ENCODE measurements at regions not wholly inside any gene's neighbourhood (a gene's known extent, or its start where the extent isn't known, plus 50 kb on each side); places are given as distances from the start of the nearest gene placed in this dataset.

DNA sequence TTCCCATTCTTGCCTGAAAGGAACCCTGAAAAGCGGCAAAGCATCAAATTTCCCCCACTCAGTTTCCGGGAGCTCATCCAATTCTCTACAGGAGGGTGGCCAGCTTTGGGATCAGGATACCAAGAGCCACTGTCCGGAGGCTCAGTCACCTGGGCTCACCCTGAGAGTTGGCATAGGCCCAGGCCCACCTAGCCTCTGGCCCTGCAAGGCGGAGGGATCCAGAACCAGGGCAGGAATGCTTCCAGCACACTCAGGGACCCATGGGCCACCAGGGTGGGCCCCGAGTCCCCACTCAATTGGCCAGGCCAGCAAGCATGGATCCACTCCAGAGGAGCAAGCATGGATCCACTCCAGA is 432.9 kb upstream of the MYT1L start:
- no peak for DNase-seq (ENCODE audit: low read depth, low spot score)
- Mint-ChIP-seq H3K9me3 (no peaks in the 10 kb centered on the region), H3K27me3 (ENCODE audit: low read depth) (no peaks in the 10 kb centered on the region), H3K36me3 (ENCODE audit: low read depth) (no peaks in the 10 kb centered on the region), H3K4me3 (no peak overlapping the region), H3K4me1 (no peaks in the 10 kb centered on the region), H3K27ac (ENCODE audit: unreplicated experiment) (peak overlapping the region; percentile 50)
- TF ChIP-seq, protein P1, sequence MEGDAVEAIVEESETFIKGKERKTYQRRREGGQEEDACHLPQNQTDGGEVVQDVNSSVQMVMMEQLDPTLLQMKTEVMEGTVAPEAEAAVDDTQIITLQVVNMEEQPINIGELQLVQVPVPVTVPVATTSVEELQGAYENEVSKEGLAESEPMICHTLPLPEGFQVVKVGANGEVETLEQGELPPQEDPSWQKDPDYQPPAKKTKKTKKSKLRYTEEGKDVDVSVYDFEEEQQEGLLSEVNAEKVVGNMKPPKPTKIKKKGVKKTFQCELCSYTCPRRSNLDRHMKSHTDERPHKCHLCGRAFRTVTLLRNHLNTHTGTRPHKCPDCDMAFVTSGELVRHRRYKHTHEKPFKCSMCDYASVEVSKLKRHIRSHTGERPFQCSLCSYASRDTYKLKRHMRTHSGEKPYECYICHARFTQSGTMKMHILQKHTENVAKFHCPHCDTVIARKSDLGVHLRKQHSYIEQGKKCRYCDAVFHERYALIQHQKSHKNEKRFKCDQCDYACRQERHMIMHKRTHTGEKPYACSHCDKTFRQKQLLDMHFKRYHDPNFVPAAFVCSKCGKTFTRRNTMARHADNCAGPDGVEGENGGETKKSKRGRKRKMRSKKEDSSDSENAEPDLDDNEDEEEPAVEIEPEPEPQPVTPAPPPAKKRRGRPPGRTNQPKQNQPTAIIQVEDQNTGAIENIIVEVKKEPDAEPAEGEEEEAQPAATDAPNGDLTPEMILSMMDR (conservative IDR thresholded peaks at IDR 0.05), result no peak

DNA sequence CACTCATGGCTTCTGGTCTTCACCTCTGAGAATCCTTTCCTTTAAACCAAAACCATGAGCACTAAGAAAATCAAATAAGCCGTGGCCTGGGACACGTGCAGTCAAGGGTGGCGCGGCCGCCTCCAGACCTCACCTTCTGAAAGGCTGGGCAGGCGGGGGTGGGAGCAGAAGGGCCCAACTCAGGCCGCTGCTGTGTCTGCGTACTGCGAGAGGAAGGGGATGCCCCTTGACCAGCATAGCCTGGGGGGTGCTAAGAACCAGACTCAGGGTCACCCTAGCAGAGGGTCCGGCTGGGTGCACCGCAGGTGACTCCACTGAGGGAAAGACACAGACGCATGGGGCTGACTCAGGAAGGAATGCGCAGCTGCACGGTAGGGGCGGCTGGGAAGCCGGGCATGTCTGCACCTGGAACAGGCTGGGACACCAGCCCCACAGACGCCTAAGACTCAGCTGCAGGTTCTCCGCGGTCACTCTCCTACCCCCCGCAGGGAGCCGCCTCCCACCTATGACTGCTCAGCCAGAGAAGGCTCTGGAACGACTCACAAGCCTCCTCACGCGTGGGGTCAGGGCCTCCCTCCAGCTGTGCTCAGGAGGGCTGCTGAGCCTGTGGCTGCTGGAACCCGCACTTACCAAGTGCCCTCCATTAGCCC is 432.4 kb upstream of the MYT1L start:
- no peaks in the 10 kb centered on the region for H3K9me3 Mint-ChIP-seq
- H3K27me3 Mint-ChIP-seq (ENCODE audit: low read depth), result no peaks in the 10 kb centered on the region
- no peaks in the 10 kb centered on the region for H3K4me1 Mint-ChIP-seq
- DNase-seq (ENCODE audit: low read depth, low spot score), result no peak
- TF ChIP-seq, protein P1 (conservative IDR thresholded peaks at IDR 0.05), result no peak
- H3K27ac Mint-ChIP-seq (ENCODE audit: unreplicated experiment), result peak overlapping the region; percentile 50
- H3K36me3 Mint-ChIP-seq (ENCODE audit: low read depth), result no peaks in the 10 kb centered on the region
- H3K4me3 Mint-ChIP-seq, result no peak overlapping the region

DNA sequence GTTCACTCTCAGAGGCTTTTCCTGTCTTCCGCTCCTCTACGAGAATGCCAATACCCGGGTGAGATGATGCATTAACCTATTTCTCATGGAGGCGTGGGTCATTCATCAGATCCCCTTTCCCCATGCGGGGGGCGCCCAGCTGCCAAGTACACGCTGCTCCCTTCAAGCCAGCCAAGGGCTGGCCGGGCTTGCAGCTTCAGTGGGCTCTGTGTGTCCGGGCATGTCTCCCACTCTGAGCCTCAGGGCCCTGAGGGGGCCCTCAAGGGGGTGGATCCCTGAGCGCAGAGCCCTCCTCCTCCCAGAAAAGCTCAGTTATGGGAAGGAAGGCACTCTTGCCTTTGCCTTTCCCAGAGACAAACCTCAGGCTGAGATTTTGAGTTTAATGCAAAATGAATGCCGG is 431.8 kb upstream of the MYT1L start:
- no peak for DNase-seq (ENCODE audit: low read depth, low spot score)
- Mint-ChIP-seq H3K27me3 (ENCODE audit: low read depth) (no peaks in the 10 kb centered on the region), H3K36me3 (ENCODE audit: low read depth) (no peaks in the 10 kb centered on the region), H3K9me3 (no peaks in the 10 kb centered on the region), H3K27ac (ENCODE audit: unreplicated experiment) (no peak overlapping the region), H3K4me3 (no peak overlapping the region), H3K4me1 (no peaks in the 10 kb centered on the region)
- TF ChIP-seq, protein P1 (conservative IDR thresholded peaks at IDR 0.05), result no peak

DNA sequence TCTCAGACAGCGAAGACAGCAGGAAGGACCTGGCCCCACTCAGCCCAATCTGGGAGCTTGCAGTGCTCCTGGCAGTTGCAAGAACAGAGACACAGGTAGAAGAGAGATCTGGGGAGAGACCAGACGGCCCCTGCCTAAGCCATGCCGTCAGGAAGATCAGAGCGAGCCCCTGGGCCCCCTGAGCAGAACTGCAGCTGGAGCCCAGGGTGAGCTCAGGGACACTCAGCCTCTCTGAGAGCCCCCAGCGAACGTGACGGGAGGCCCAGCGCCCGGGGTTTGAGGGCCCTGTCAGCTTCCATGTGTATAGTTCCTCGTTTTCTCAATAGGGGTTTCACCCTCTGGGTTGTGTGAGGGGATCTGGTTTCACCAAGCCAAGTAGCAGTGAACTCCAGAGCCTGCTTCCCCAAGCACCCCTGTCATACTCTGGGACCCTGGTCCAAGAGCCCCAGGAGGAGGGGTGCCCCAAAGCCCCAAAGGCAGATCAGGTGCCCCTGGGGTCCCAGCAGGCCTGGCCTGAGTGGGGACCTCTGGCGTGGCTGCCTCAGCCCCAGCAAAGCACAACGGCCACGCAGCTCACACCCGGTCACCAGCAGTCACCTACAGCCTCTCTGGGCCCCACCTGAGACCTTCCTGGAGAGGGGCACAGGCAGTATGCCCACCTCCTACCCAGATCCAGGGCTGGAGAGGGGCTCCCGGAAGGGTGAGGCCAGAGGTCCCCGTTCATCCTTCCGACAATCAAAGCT is 431.3 kb upstream of the MYT1L start:
- TF ChIP-seq, protein P1 (conservative IDR thresholded peaks at IDR 0.05), result no peak
- H3K4me1 Mint-ChIP-seq, result no peaks in the 10 kb centered on the region
- H3K27me3 Mint-ChIP-seq (ENCODE audit: low read depth), result no peaks in the 10 kb centered on the region
- no peaks in the 10 kb centered on the region for H3K36me3 Mint-ChIP-seq (ENCODE audit: low read depth)
- no peaks in the 10 kb centered on the region for H3K9me3 Mint-ChIP-seq
- no peak overlapping the region for H3K4me3 Mint-ChIP-seq
- no peak overlapping the region for H3K27ac Mint-ChIP-seq (ENCODE audit: unreplicated experiment)
- DNase-seq (ENCODE audit: low read depth, low spot score), result no peak

DNA sequence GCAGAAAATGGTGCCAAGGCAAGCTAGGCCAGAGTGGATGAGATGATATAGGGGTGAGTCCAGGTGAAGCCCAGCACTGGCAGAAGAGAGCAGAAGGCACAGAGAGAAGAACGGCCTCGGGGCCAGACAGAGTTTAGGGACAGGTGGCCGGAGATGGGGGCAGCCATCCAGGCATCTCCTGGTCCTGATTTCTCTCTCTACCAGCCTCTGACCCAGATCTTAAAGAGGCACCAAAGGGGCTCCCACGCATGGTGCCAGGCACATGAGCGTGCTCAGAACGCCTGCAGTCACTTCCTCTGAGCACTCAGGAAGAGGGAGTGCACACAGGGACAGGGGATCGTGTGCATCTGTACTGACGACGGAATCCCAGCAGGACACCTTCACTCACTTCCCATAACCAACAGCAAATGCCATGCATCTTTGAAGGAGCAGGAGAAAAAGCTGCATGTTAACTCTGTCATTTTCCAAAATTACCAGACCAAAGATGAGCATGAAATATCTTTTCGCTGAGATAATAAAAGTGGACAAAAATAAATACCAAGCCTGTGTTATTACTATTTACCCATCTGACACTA is 427.8 kb upstream of the MYT1L start:
- TF ChIP-seq, protein P1 (conservative IDR thresholded peaks at IDR 0.05), result no peak
- Mint-ChIP-seq H3K36me3 (ENCODE audit: low read depth) (no peaks in the 10 kb centered on the region), H3K27me3 (ENCODE audit: low read depth) (no peaks in the 10 kb centered on the region), H3K9me3 (peaks cover 5% of the 10 kb centered on the region), H3K27ac (ENCODE audit: unreplicated experiment) (no peak overlapping the region), H3K4me3 (no peak overlapping the region), H3K4me1 (no peaks in the 10 kb centered on the region)
- DNase-seq (ENCODE audit: low read depth, low spot score), result no peak
